Fibroblast of skin of right biceps (primary cell): ENCODE measurements at regions not wholly inside any gene's neighbourhood (a gene's known extent, or its start where the extent isn't known, plus 50 kb on each side); places are given as distances from the start of the nearest gene placed in this dataset.
"Not testable (repeated sequence)": the region's sequence is repeated elsewhere in the genome, so short reads cannot be mapped to it uniquely, and the experiment has no call there.

ENCODE experiments used
- DNase-seq: peaks from one replicate; pipeline ENCODE4 v3.0.0-alpha.2; 2013

- no peak for DNase-seq
Observed at GRCh38 chr20:61072398-61072797, 179.7 kb upstream of the CDH4 start.

- DNase-seq = no peak
Observed at GRCh38 chr20:61073376-61073775, 178.7 kb upstream of the CDH4 start.

- no peak for DNase-seq
Observed at GRCh38 chr20:61082720-61083119, 169.3 kb upstream of the CDH4 start.

DNA sequence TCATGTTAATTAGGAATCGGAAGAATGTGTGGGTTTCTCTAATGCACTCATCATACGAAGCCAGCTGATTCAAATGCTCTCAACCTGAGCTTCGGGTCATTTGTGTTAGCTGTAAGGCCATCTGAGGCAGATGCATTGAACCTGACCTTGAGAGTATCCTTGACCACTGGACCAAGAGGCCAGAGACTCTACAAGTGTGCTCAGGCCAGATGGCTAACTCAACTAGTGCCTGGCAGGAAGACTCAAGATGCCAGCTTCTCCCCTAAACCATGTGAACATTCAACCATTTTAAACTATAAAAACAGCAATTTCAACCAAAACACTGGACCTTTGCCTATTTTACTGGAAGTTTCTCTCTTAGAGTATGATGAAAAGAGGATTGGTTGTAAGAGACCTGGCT is 168.6 kb upstream of the CDH4 start:
- no peak for DNase-seq

- DNase-seq = no peak
Observed at GRCh38 chr20:61086031-61086430, 166.0 kb upstream of the CDH4 start.

GRCh38 chr20:61090541-61090940 is 161.5 kb upstream of the CDH4 start:
- no peak for DNase-seq

- no peak for DNase-seq
Observed at GRCh38 chr20:61092251-61092650, 159.8 kb upstream of the CDH4 start.

DNA sequence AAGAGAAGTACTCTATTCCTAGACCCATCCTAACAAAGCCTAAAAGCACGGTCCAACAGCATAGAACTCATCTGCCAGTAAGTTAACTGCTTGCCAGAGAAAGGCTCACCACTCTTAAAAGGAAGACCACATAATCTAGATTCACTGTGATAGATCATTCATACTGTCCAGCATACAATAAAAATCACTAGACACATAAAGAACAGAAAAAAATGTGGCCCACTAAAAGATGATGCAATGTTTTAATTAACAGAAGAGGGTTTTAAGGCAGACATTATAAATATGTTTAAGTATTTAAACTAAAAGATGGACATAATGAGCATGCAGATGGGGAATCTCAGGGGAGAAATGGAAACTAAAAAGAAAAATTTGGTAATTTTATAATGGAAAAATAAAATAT is 157.5 kb upstream of the CDH4 start:
- DNase-seq = no peak

- DNase-seq = no peak
Observed at GRCh38 chr20:61096463-61096862, 155.6 kb upstream of the CDH4 start.

DNA sequence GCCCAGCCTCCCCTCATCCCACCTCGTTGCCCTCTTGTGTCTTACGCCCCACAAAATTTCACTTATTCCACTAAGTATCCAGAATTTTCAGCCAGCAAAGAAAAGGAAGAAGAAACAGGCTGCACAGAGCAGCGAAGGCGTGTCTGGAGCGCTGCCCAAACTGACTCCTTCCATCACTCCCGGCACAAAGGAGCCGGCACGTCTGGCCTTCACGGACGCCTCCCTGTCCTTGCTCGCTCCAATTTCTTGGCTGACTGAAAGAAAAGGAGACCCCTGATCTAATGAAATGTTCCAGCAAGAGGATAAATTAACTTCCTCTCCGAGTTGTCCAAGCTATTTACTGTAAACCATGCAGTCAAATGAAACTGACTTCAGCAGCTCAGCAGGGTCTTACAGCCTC is 152.3 kb upstream of the CDH4 start:
- DNase-seq = no peak

DNA sequence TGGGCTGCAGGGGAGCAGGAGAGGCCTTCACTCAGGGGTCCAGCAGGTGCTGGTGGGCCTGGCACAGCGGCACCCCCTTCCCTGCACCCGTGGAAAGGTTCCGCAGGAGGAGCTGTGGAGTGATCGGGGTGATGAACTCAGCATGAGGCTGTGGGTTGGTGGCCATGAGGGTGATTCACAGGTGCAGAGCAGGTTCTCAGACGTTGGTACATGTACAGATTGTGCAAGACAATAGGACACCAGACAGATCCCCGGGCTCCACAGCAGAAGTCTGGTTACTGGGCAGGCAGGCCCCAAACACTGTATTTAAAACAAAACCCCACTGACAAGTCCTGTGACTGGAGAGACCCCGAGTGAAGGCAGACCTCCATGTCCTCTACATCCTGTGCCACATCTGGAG is 151.6 kb upstream of the CDH4 start:
- DNase-seq = no peak

GRCh38 chr20:61101321-61101720 is 150.7 kb upstream of the CDH4 start:
- not testable (repeated sequence) for DNase-seq

DNA sequence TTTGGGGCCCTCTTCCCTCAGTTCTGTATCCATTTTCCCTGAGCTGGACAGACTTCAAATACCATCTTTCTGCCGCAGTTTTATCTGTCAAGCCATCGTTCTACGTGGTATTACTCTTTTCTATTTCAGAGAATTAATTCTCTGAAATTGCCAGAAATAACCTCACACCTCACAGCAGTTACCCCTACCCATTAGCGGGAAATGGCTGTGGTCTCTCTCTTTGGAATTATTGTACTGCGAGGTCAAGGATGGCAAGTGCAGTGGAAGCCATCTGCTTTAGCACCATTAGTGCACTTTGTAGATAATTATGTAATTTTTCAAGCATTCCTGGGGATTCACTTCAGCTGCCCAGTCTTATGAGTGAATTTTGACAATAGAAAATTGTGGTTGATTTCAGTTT is 147.8 kb upstream of the CDH4 start:
- DNase-seq = no peak

- no peak for DNase-seq
Observed at GRCh38 chr20:61105395-61105794, 146.7 kb upstream of the CDH4 start.

DNA sequence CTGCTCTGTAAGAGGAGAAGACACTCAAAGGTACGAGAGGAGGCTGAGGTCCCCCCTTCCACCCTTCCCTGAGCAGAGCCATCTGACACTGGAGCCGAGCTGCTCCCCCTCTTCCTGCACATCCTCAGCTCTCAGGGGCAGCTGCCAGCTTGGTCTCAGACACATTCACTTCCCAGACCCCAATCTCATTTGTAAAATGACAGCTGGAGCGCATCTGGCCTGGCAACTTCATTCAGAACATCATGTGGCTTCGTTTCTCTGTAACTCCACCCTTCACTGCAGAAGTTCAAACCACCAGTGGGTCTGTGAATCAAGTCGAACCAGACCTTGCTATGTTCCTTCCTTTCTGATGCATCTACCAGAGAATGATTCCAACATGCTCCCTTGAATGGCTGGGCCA is 145.6 kb upstream of the CDH4 start:
- no peak for DNase-seq

DNA sequence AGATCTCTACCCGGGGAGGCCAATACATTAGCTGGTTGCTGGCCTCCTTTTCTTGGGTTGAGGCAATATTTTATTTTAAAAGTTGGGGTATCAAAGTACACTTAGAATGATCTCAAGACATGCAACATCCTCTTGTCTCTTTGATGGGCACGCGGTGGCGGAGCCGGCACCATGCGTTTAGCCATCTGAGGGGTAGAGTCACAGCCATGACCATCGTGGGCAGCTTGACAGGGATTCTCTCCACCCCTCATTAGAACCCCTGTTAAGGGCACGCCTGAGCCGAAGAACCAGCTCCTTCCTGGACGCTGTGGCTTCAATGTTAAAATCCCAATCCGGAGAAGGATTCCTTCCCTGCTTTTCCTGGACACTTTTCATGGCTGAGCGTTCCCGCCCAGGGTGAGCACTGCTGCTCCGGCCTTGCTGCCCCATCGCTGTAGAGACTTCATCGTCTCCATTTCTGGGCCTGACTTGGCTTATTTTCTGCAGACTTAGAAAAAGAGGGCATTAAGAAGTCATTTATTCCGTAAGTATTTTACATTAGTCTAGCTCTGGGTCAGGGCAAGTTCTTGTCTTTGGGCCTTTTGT is 142.7 kb upstream of the CDH4 start:
- no peak for DNase-seq

DNA sequence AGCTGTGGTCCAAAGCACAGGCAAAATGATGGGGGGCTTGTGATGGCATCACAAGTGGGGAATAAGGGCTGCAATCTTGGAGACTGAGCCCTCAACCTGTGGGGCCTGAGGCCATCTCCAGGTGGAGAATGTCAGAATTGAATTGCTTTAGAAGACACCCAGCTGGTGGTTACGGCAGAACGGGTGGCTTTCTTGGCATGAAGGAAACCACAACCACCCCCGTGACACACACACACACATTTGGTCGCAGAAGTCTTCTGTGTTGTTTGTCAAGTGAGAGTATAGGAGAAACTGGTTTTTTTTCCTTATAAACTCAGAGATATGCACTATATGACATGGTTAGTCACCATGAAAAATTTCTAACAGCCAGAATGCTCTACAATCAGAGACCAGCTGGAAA is 139.5 kb upstream of the CDH4 start:
- DNase-seq = peak; percentile 31

GRCh38 chr20:61113731-61114130 is 138.3 kb upstream of the CDH4 start:
- no peak for DNase-seq

GRCh38 chr20:61114493-61115175 is 137.4 kb upstream of the CDH4 start:
- DNase-seq = no peak

DNA sequence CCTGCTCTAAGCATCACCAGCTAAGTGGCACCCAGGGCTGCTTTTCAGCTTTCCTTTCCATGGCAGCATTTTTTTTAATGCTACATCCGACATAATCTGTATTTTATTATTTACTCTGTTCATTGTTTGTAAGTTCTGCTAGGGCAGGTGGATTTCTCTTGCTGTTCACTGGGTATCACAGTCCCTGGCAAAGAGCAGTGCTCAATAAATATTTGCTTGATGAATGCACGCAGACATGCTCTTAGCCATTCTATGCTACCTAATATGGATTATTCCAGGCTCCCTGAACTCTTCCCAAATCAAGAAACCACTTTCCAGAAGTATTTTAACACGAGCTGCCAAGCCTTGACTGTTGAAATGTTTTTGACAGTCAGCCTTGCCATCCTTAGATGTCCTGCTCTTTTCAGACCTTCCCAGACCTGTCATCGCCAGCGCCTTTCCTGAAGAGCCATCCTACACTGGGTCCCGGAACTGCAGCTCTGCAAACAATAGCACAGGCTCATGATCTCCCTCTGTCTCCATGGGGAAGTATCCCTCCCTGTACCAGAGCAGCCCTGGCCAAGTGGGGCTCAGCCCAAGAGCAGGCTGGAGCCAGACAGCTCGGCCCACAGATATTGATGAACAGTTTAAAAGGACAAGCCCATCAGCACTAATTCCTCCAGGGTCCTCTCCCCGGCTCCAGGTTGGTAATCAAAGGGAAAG is 136.5 kb upstream of the CDH4 start:
- DNase-seq = no peak

DNA sequence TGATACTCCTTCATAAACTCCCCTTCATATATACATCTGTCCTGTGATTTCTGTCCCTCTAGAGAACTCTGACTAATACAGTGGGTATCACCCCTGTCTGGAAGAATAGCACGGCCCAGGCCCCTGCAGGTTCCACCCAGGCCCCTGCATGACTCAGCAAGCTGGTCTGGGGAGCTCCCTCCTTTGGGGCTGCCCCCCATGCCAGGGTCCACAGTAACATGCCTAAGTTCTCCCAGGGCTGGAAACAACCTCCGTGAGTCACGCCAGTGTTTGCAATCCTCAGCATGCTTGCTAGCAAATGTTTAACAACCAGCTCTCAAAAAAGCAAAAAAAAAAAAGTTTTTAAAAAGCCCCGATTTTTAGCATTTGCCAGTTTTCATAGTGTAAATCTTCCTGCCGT is 134.3 kb upstream of the CDH4 start:
- peak; percentile 82 for DNase-seq

DNA sequence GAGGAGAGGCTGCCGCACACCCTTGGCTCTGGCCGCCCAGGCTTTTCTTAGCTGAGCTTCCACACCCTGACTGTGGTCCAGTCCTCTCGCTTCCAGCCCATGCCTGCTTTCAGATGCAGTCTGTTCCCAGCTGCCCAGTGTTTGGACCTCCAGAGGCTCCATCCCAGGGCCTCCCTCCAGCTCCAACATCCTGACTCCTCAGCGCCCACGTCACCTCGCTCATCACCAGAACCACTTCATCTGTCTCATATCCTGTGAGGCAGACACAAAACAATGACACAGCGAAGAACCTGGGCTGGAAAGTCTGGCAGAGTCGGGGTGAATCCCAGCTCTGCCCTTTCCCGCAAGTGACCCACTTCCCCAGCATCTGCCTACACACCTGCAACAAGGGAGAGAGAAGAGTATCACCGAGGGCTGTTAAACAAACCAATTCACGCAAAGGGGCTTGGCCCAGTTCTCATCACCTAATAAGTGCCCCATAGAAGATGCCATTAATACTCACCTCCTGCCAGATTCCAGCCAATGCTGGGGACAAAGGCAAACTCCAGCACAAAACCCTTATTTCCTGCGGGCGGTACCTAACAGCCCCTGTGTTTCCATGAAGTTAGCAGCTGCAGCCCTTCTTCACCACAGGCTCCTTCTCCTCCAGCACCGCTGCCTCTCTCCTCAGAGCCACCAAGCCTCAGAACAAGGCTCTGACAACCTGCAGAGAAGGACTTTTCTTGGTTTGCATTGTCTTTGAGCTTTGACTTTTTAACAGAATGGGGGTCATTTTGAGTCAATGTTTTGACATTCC is 133.4 kb upstream of the CDH4 start:
- peak; percentile 83 for DNase-seq

DNA sequence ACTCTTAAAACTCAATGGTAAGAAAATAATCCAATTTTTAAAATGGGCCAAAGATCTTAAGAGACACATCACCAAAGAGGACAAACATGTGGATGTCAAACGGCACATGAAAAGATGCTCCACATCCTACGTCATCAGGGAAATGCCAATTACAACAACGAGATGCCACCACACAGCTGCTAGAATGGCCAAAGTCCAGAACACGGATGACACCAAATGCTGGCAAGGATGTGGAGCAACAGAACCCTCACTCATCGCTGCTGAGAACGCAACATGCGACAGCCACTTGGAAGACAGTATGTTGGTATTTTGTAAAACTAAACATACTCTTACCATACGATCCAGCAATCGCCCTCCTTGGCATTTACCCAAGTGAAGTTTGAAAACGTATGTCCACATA is 132.8 kb upstream of the CDH4 start:
- DNase-seq = no peak
